Omental fat pad (tissue), 3 donors: ENCODE measurements at regions not wholly inside any gene's neighbourhood (a gene's known extent, or its start where the extent isn't known, plus 50 kb on each side); places are given as distances from the start of the nearest gene placed in this dataset.
"Not testable (repeated sequence)": the region's sequence is repeated elsewhere in the genome, so short reads cannot be mapped to it uniquely, and the experiment has no call there.

Experiments
- ATAC-seq: fragments of 150-250 bp; one replicate; pipeline ENCODE4 v1.9.1; 2016; ENCODE audit warnings: mild to moderate bottlenecking, moderate library complexity; ENCODE audit not compliant: low FRiP score
- DNase-seq: peaks from one replicate; pipeline ENCODE4 v3.0.0-alpha.2; 2019; ENCODE audit warnings: low spot score
- CTCF ChIP-seq, 3 donors: fragments of 450-650 bp; IDR thresholded peaks; one replicate each; pipeline ENCODE4 v1.5.1; 2016 to 2017; ENCODE audit warnings: antibody characterized with exemption in 3 of 3, mild to moderate bottlenecking in 3 of 3, moderate library complexity in 2 of 3

DNA sequence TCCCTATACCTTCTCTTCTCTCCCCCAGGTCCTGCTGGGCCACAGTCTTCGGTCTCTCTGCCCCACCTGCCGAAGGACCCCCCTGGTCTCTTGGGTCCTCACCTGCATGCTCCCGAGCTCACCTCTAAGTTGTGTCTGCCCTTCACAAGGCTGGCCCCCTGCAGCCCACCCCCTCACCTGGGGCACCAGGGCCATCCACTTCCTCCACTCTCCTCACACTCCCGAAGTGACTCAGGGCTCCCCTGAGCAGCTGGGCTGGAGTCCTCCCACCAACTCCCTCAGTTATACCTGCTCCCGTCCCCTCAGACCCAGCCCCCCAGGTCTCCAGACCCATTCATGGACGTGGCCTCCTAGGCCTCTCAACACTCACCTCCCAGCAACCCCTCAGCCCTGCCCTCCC is 822.0 kb downstream of the KCNJ18 start:
- no peak for ATAC-seq
- DNase-seq = no peak
- no peak for TF ChIP-seq CTCF (IDR thresholded peaks at IDR 0.05)

DNA sequence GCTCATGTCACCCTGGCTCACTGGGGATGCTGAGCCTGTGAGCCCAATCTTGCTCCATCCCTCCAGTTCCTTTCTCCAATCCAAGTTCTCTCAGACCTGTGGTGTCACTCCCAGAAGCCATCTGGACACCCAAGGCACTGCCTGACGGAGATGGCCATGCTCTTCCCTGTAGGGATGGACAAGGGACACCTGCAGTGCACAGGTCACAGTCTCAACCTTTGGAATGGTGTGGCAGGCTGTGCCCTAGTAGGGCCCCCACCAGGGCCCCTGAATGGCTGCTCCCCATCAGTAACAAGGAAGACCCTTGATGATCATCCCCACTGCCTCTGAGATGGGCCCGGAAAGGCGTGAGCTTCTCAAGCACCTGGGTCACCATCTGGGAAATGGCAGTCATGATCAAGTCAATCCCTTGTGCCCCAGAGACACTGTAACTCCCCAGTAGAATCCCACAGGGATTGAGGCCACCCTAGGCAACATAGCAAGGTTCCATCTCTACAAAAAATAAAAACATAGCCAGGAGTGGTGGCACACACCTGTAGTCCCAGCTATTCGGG is 822.5 kb downstream of the KCNJ18 start:
- TF ChIP-seq CTCF (IDR thresholded peaks at IDR 0.05) = no peak
- no peak for ATAC-seq
- DNase-seq = no peak

DNA sequence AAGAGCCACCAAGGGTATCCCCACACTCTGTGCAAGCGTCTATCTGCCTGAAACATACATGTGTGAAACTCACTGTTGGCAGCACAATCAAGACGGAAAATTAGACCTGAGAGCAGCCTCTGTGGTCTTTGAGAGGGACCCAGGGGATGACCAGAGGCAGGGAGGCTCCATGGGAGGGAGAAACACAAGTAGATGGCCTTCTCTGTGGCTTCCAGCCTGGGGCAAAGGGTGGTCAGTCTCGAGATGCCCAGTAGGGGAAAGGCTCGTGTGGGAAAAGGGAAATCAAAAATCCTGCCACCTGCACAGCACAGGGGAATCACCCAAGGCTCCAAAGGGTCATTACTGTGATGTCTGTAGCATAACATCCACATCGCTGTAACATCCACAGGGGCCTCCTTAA is 823.3 kb downstream of the KCNJ18 start:
- ATAC-seq (no peak), DNase-seq (no peak)
- no peak for TF ChIP-seq CTCF (IDR thresholded peaks at IDR 0.05)

GRCh38 chr17:22516861-22517636 is 824.7 kb downstream of the KCNJ18 start:
- DNase-seq = no peak
- no peak for TF ChIP-seq CTCF (IDR thresholded peaks at IDR 0.05)
- no peak for ATAC-seq

DNA sequence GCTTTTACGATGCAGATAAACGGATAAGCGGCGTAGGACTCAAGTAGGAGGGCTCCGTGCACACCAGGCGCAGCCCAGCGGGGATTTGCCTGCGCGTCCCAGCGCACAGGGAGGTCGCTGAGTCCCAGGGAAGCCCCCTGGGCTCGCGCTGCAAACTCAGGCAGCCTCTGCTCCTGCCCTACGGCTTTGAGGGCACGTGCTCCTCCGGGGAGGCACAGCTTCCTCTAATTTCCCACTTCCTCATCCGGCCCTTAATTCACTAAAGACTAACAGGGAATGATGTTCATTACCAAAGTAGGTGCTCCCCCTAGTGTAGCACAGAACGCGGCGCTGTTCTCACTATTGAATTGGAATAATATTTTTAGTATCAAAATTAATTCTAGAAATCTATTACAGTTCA is 825.4 kb downstream of the KCNJ18 start:
- DNase-seq = no peak
- ATAC-seq = no peak

DNA sequence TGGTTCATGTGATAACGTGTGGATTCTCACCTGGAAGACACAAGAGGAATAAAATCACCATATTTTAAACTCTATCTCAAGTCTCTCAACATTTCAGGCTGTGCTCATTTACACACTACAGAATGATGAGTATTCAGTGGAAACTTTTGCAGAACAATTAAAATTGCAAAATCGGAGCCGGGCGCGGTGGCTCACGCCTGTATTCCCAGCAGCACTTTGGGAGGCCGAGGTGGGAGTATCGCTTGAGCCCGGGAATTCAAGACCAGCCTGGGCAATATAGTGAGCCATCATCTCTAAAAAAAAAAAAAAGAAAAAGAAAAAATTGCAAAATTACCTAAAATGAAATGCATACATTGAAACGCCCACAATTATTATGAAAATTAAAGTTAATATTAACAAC is 825.9 kb downstream of the KCNJ18 start:
- no peak for TF ChIP-seq CTCF (IDR thresholded peaks at IDR 0.05)
- ATAC-seq = no peak

More for the DNA sequence above, 825.4 kb downstream of the KCNJ18 start:
- no peak for TF ChIP-seq CTCF (IDR thresholded peaks at IDR 0.05)

DNA sequence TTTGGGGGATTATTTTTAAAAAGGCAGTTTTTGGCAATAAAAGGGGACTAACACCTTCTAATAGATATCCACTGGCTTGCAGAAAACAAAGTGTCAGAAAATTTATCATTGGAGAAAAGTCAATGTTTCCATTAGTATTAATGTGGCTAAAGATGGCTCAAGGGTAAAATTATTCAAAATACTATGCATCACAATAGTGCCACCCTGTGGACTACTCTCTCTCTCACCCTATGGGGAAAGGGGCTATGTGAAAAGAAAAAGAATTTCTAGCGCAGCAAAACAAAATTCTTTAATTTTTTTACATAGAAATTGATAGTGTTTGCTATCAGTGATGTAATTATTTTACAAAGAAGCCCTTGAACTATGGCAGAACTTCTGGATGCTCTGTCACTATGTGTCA is 856.5 kb downstream of the KCNJ18 start:
- not testable (repeated sequence) for DNase-seq, ATAC-seq

More for the DNA sequence above, 825.9 kb downstream of the KCNJ18 start:
- no peak for DNase-seq

DNA sequence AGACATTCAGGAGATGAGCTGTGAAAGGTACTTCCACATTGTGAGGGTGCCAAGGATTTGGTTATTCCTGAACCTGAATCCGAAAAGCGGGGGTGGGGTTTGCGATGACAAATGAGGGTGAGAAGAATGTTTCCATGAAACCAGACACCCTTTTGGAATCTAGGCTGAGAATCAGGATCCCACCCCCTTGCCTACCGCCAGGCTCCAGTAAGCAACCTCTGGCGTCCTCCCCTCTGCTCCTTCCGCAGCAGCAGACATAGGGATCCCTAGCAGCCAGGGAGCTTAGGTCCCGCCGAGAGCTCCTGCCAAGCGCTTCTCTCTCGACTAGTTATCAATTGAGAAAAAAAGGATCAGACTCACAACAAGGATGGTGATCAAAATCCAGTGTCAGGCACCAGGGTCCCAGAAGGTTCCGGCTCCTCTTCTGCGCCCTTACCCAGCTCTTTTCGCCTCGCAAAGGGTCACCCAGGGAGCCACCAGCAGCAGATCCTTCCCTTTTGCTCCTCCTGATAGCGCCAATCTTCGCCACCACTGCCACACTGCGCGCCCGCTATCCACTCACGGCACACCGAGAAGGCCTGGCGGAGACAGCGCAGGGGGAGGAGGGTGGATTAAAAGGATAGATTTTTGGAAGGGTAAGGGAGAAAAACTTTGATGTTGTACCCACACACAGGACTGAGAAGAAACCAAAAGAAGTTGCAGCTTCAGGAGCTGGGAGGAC is 859.5 kb downstream of the KCNJ18 start:
- not testable (repeated sequence) for ATAC-seq, DNase-seq
